PC-9 (cell line): ENCODE measurements at regions not wholly inside any gene's neighbourhood (a gene's known extent, or its start where the extent isn't known, plus 50 kb on each side); places are given as distances from the start of the nearest gene placed in this dataset.

Source experiments
- BruUV-seq: library from RNA; stranded (reverse); fragments of 400-500 nt; replicated peaks from 2 replicates; lab custom pipeline; 2021; lab: Mats Ljungman, UMichigan
- CTCF ChIA-PET: fragments of 300-600 bp; sonication (Branson Sonifier 250); formaldehyde crosslinking; loops from one replicate; lab custom pipeline; 2022; ENCODE audit warnings: antibody characterized with exemption; lab: Charles Lee
- POLR2A ChIA-PET: fragments of 300-600 bp; sonication (Branson Sonifier 250); formaldehyde crosslinking; loops from one replicate; lab custom pipeline; 2022; ENCODE audit warnings: antibody characterized with exemption; ENCODE audit not compliant: unreplicated experiment; lab: Charles Lee
- DNase-seq, 2 experiments: peaks; one replicate each; pipeline versions ENCODE4 v3.0.0 to v3.0.0-alpha.2; 2015 to 2022; ENCODE audit warnings: mixed read lengths in 1 of 2
- H2AFZ ChIP-seq: fragments of 200-600 bp; sonication (generic); 2 replicates; pipeline ENCODE4 v1.8.1; 2017; ENCODE audit warnings: antibody characterized with exemption
- H3F3A ChIP-seq: fragments of 200-600 bp; sonication (generic); 2 replicates; pipeline ENCODE4 v1.8.1; 2017; ENCODE audit warnings: antibody characterized with exemption, mild to moderate bottlenecking, low read depth; ENCODE audit not compliant: insufficient read depth
- H3K27ac ChIP-seq: fragments of 200-600 bp; sonication (generic); 2 replicates; pipeline ENCODE4 v1.6.1; 2016; ENCODE audit warnings: mixed run types
- H3K27me3 ChIP-seq: fragments of 200-600 bp; sonication (generic); 2 replicates; pipeline ENCODE4 v1.6.1; 2016; ENCODE audit warnings: low read depth, mixed run types; ENCODE audit not compliant: insufficient read depth
- H3K36me3 ChIP-seq: fragments of 200-600 bp; sonication (generic); 2 replicates; pipeline ENCODE4 v1.6.1; 2016; ENCODE audit warnings: low read depth, mixed run types
- H3K4me1 ChIP-seq: fragments of 200-600 bp; sonication (generic); replicated peaks from 2 replicates; pipeline ENCODE4 v1.6.1; 2016; ENCODE audit warnings: mixed run types; ENCODE audit not compliant: insufficient read depth
- H3K4me2 ChIP-seq: fragments of 200-600 bp; sonication (generic); 2 replicates; pipeline ENCODE4 v1.6.1; 2017; ENCODE audit warnings: mixed run types
- H3K4me3 ChIP-seq: fragments of 200-600 bp; sonication (generic); 2 replicates; pipeline ENCODE4 v1.6.1; 2016; ENCODE audit warnings: mixed run types
- H3K79me2 ChIP-seq: fragments of 200-600 bp; sonication (generic); 2 replicates; pipeline ENCODE4 v1.6.1; 2017; ENCODE audit warnings: low read depth, mixed run types
- H3K9me2 ChIP-seq: fragments of 200-600 bp; sonication (generic); 2 replicates; pipeline ENCODE4 v1.8.1; 2017; ENCODE audit warnings: mild to moderate bottlenecking; ENCODE audit not compliant: insufficient read depth
- H3K9me3 ChIP-seq: fragments of 200-600 bp; sonication (generic); 2 replicates; pipeline ENCODE4 v1.8.1; 2016; ENCODE audit warnings: low read depth; ENCODE audit not compliant: insufficient read depth
- H4K20me1 ChIP-seq: fragments of 200-600 bp; sonication (generic); 2 replicates; pipeline ENCODE4 v1.8.1; 2017; ENCODE audit not compliant: insufficient read depth
- CTCF ChIP-seq: fragments of 200-600 bp; sonication (generic); conservative IDR thresholded peaks from 2 replicates; pipeline ENCODE4 v1.6.1; 2017; ENCODE audit warnings: mixed run types, antibody characterized with exemption, mild to moderate bottlenecking, moderate library complexity
- EZH2 ChIP-seq: fragments of 200-600 bp; sonication (generic); IDR thresholded peaks from 2 replicates; pipeline ENCODE4 v1.8.0; 2017; ENCODE audit warnings: antibody characterized with exemption, low read depth
- intact Hi-C: fragments of 100-400 bp; cut with micrococcal nuclease; formaldehyde crosslinking; loops from one replicate; pipeline ENCODE4 v1.10.0; 2022; ENCODE audit not compliant: unreplicated experiment

GRCh38 chr10:106198275-106198674 is 966.2 kb downstream of the SORCS1 start:
- Histone ChIP-seq H3F3A (no peaks in the 10 kb centered on the region), H3K4me2 (no peak overlapping the region), H3K4me3 (no peak overlapping the region), H3K4me1 (no peaks in the 10 kb centered on the region), H3K27ac (no peak overlapping the region), H3K36me3 (no peaks in the 10 kb centered on the region), H3K9me3 (no peaks in the 10 kb centered on the region), H2AFZ (no peak overlapping the region), H3K27me3 (no peaks in the 10 kb centered on the region), H3K9me2 (no peaks in the 10 kb centered on the region), H4K20me1 (no peaks in the 10 kb centered on the region), H3K79me2 (no peaks in the 10 kb centered on the region)
- POLR2A ChIA-PET = no interaction called here
- TF ChIP-seq EZH2 (no peak), CTCF (no peak)
- DNase-seq = no peak
- CTCF ChIA-PET = no interaction called here
- no TSS peak for BruUV-seq
- intact Hi-C loops = no loop called here

GRCh38 chr10:106189292-106189691 is 975.2 kb downstream of the SORCS1 start:
- ChIA-PET POLR2A (no interaction called here), CTCF (no interaction called here)
- DNase-seq = peak in 1 of 2 experiments; percentile 1
- H4K20me1 ChIP-seq = no peaks in the 10 kb centered on the region
- no peak overlapping the region for H3K27ac ChIP-seq
- no peaks in the 10 kb centered on the region for H3K79me2 ChIP-seq
- no peak overlapping the region for H3K4me2 ChIP-seq
- no peaks in the 10 kb centered on the region for H3K36me3 ChIP-seq
- TF ChIP-seq CTCF = peak; percentile 44
- TF ChIP-seq EZH2 = no peak
- H3F3A ChIP-seq = no peaks in the 10 kb centered on the region
- H3K9me2 ChIP-seq = no peaks in the 10 kb centered on the region
- no peaks in the 10 kb centered on the region for H3K27me3 ChIP-seq
- no peaks in the 10 kb centered on the region for H3K4me1 ChIP-seq
- intact Hi-C loops = no loop called here
- BruUV-seq = no TSS peak
- no peak overlapping the region for H2AFZ ChIP-seq
- H3K9me3 ChIP-seq = no peaks in the 10 kb centered on the region
- H3K4me3 ChIP-seq = no peak overlapping the region

GRCh38 chr10:106185951-106186350 is 978.6 kb downstream of the SORCS1 start:
- Histone ChIP-seq H3F3A (no peaks in the 10 kb centered on the region), H3K9me2 (no peaks in the 10 kb centered on the region), H3K79me2 (no peaks in the 10 kb centered on the region), H4K20me1 (no peaks in the 10 kb centered on the region), H3K36me3 (no peaks in the 10 kb centered on the region), H3K9me3 (no peaks in the 10 kb centered on the region), H3K27me3 (no peaks in the 10 kb centered on the region), H2AFZ (no peak overlapping the region), H3K27ac (no peak overlapping the region), H3K4me3 (no peak overlapping the region), H3K4me1 (no peaks in the 10 kb centered on the region), H3K4me2 (no peak overlapping the region)
- ChIA-PET POLR2A (no interaction called here), CTCF (no interaction called here)
- no peak for DNase-seq
- TF ChIP-seq CTCF (no peak), EZH2 (no peak)
- intact Hi-C loops = no loop called here
- BruUV-seq = no TSS peak
